Upper lobe of right lung (tissue), 1 donor: ENCODE measurements at regions not wholly inside any gene's neighbourhood (a gene's known extent, or its start where the extent isn't known, plus 50 kb on each side); places are given as distances from the start of the nearest gene placed in this dataset.
"Not testable (repeated sequence)": the region's sequence is repeated elsewhere in the genome, so short reads cannot be mapped to it uniquely, and the experiment has no call there.

Experiments
- ATAC-seq: fragments of 200-7000 bp; cut with Tn5 transposase; one replicate; pipeline ENCODE4 v1.9.1; 2020; ENCODE audit warnings: mild to moderate bottlenecking, moderate library complexity
- DNase-seq: peaks from one replicate; pipeline ENCODE4 v3.0.0-alpha.2; 2020
- H3K27ac ChIP-seq: fragments of 200-600 bp; one replicate; pipeline ENCODE4 v1.8.0; 2022
- H3K27me3 ChIP-seq: fragments of 200-600 bp; one replicate; pipeline ENCODE4 v1.8.0; 2022; ENCODE audit warnings: mild to moderate bottlenecking
- H3K36me3 ChIP-seq: fragments of 200-600 bp; one replicate; pipeline ENCODE4 v1.8.0; 2022
- H3K4me1 ChIP-seq: fragments of 200-600 bp; one replicate; pipeline ENCODE4 v1.8.0; 2022
- H3K4me3 ChIP-seq: fragments of 200-600 bp; one replicate; pipeline ENCODE4 v1.8.0; 2022; ENCODE audit warnings: mild to moderate bottlenecking
- H3K9me3 ChIP-seq: fragments of 200-600 bp; one replicate; pipeline ENCODE4 v1.8.0; 2022
- CTCF ChIP-seq: fragments of 200-600 bp; IDR thresholded peaks from one replicate; pipeline ENCODE4 v1.8.0; 2022; ENCODE audit warnings: antibody characterized with exemption
- intact Hi-C: fragments of 100-400 bp; cut with DNase I; formaldehyde crosslinking; loops from one replicate; pipeline ENCODE4 v1.11.0; 2022
- donor health status: DM: no; HTN: yes; CAD: no; lungs with severe emphysema.

GRCh38 chr13:26855071-26855470 lies 94.5 kb upstream of the GPR12 start:
- H3K36me3 ChIP-seq = no peaks in the 10 kb centered on the region

GRCh38 chr13:26853323-26853722 lies 92.7 kb upstream of the GPR12 start:
- no peak overlapping the region for H3K27ac ChIP-seq
- no peaks in the 10 kb centered on the region for H3K9me3 ChIP-seq
- intact Hi-C loops = no loop called here
- ATAC-seq (no peak), DNase-seq (no peak)
- no peak overlapping the region for H3K4me3 ChIP-seq
- no peaks in the 10 kb centered on the region for H3K4me1 ChIP-seq
- TF ChIP-seq CTCF = no peak
- H3K27me3 ChIP-seq = peaks cover 16% of the 10 kb centered on the region
- H3K36me3 ChIP-seq = no peaks in the 10 kb centered on the region

More at GRCh38 chr13:26855071-26855470, 94.5 kb upstream of the GPR12 start:
- peaks cover 20% of the 10 kb centered on the region for H3K27me3 ChIP-seq
- no peaks in the 10 kb centered on the region for H3K9me3 ChIP-seq
- TF ChIP-seq CTCF = no peak
- intact Hi-C loops = no loop called here
- ATAC-seq = no peak
- DNase-seq = no peak
- no peak overlapping the region for H3K4me3 ChIP-seq
- no peak overlapping the region for H3K27ac ChIP-seq
- H3K4me1 ChIP-seq = no peaks in the 10 kb centered on the region

- ATAC-seq (no peak), DNase-seq (no peak)
- H3K27me3 ChIP-seq = peaks cover 5% of the 10 kb centered on the region
- H3K9me3 ChIP-seq = no peaks in the 10 kb centered on the region
- H3K36me3 ChIP-seq = no peaks in the 10 kb centered on the region
- TF ChIP-seq CTCF = no peak
- no peaks in the 10 kb centered on the region for H3K4me1 ChIP-seq
- no peak overlapping the region for H3K4me3 ChIP-seq
- intact Hi-C loops = no loop called here
- no peak overlapping the region for H3K27ac ChIP-seq
Measured at GRCh38 chr13:26847281-26847680, 86.7 kb upstream of the GPR12 start.

GRCh38 chr13:26845063-26845462 lies 84.5 kb upstream of the GPR12 start:
- H3K27me3 ChIP-seq, H3K9me3 ChIP-seq, ATAC-seq, H3K4me1 ChIP-seq, DNase-seq, H3K36me3 ChIP-seq, H3K4me3 ChIP-seq, intact Hi-C loops, H3K27ac ChIP-seq: not testable (repeated sequence)

GRCh38 chr13:26839682-26840081 lies 79.1 kb upstream of the GPR12 start:
- Histone ChIP-seq H3K27me3 (peaks cover 25% of the 10 kb centered on the region), H3K4me3 (no peak overlapping the region), H3K4me1 (no peaks in the 10 kb centered on the region), H3K27ac (no peak overlapping the region), H3K9me3 (no peaks in the 10 kb centered on the region), H3K36me3 (no peaks in the 10 kb centered on the region)
- intact Hi-C loops = no loop called here
- no peak for TF ChIP-seq CTCF
- DNase-seq = no peak
- no peak for ATAC-seq

- Histone ChIP-seq H3K27me3 (peaks cover 25% of the 10 kb centered on the region), H3K36me3 (no peaks in the 10 kb centered on the region), H3K27ac (no peak overlapping the region), H3K4me3 (no peak overlapping the region), H3K4me1 (no peaks in the 10 kb centered on the region), H3K9me3 (no peaks in the 10 kb centered on the region)
- intact Hi-C loops = no loop called here
- DNase-seq (no peak), ATAC-seq (no peak)
- no peak for TF ChIP-seq CTCF
Measured at GRCh38 chr13:26838821-26839220, 78.2 kb upstream of the GPR12 start.
